ENCODE measurements at regions not wholly inside any gene's neighbourhood (a gene's known extent, or its start where the extent isn't known, plus 50 kb on each side); places are given as distances from the start of the nearest gene placed in this dataset.

DNA sequence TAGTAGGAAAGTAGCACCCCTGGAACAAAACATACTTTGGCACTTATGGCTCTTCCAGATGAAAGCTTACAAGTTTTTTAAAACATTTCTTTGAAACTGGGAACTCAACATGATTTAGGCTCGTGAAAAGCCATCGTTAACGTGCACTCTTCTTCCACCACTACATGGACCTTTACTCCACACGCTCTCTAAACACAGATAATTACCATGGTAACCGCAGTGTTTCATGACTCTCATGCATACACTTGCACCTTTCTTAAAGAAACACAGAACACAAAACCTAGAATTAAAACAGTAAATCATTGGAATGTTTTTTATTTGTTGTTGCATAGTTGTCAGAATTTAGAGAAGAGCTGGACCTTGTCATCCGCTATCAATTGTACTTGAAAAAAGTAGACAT is 154.3 kb downstream of the FGF9 start:
- no peak for ATAC-seq
- no peaks in the 10 kb centered on the region for H3K36me3 ChIP-seq (ENCODE audit: low read depth, low read length)
- BruUV-seq (replicated peaks) = no TSS peak
- H3K4me1 ChIP-seq (ENCODE audit: insufficient read depth, low read length) = no peaks in the 10 kb centered on the region
- H3K79me2 ChIP-seq (ENCODE audit: low read length) = no peaks in the 10 kb centered on the region
- no peak overlapping the region for H3K9ac ChIP-seq (ENCODE audit: low read length)
- H3K27ac ChIP-seq (ENCODE audit: low read length) = no peak overlapping the region
- no peak overlapping the region for H3K4me2 ChIP-seq (ENCODE audit: low read length)
- H3K4me3 ChIP-seq (ENCODE audit: low read length) = no peak overlapping the region
- POLR2A ChIA-PET (ENCODE audit: unreplicated experiment) = no interaction called here
- H3K9me3 ChIP-seq (ENCODE audit: low read length) = no peaks in the 10 kb centered on the region
- no peaks in the 10 kb centered on the region for H3K9me2 ChIP-seq (replicated peaks; ENCODE audit: low read length)
- CTCF ChIA-PET = no interaction called here
- intact Hi-C loops (cut with micrococcal nuclease) = no loop called here
- H2AFZ ChIP-seq (ENCODE audit: low read length) = no peak overlapping the region
- H4K20me1 ChIP-seq (ENCODE audit: low read length) = no peaks in the 10 kb centered on the region
- no peaks in the 10 kb centered on the region for H3F3A ChIP-seq (ENCODE audit: low read length, unreplicated experiment)
- H3K27me3 ChIP-seq (ENCODE audit: low read length) = peaks cover 7% of the 10 kb centered on the region; the same call in 1 of the 2 replicates
- no peak for TF ChIP-seq CTCF (conservative IDR thresholded peaks at IDR 0.05; ENCODE audit: low read depth, low read length)
- TF ChIP-seq EZH2phosphoT487 (IDR thresholded peaks at IDR 0.05; ENCODE audit: borderline replicate concordance, low read length) = no peak
- no peak for TF ChIP-seq EZH2 (IDR thresholded peaks at IDR 0.05; ENCODE audit: low read length, unreplicated experiment)
- no peak for DNase-seq

- Histone ChIP-seq H3K4me2 (ENCODE audit: low read length) (no peak overlapping the region), H3K27ac (ENCODE audit: low read length) (no peak overlapping the region), H4K20me1 (ENCODE audit: low read length) (no peaks in the 10 kb centered on the region), H3K79me2 (ENCODE audit: low read length) (no peaks in the 10 kb centered on the region), H3K9ac (ENCODE audit: low read length) (no peak overlapping the region), H3K9me3 (ENCODE audit: low read length) (no peaks in the 10 kb centered on the region), H3K36me3 (ENCODE audit: low read depth, low read length) (no peaks in the 10 kb centered on the region), H3K9me2 (replicated peaks; ENCODE audit: low read length) (no peaks in the 10 kb centered on the region), H2AFZ (ENCODE audit: low read length) (no peak overlapping the region), H3K4me3 (ENCODE audit: low read length) (no peak overlapping the region), H3F3A (ENCODE audit: low read length, unreplicated experiment) (no peaks in the 10 kb centered on the region), H3K27me3 (ENCODE audit: low read length) (peaks cover 5% of the 10 kb centered on the region; the same call in 1 of the 2 replicates), H3K4me1 (ENCODE audit: insufficient read depth, low read length) (no peaks in the 10 kb centered on the region)
- intact Hi-C loops (cut with micrococcal nuclease) = no loop called here
- CTCF ChIA-PET = no interaction called here
- DNase-seq = no peak
- no peak for TF ChIP-seq EZH2phosphoT487 (IDR thresholded peaks at IDR 0.05; ENCODE audit: borderline replicate concordance, low read length)
- POLR2A ChIA-PET (ENCODE audit: unreplicated experiment) = no interaction called here
- no peak for ATAC-seq
- no TSS peak for BruUV-seq (replicated peaks)
Measured at GRCh38 chr13:21825801-21826200, 154.9 kb downstream of the FGF9 start.

- no peak overlapping the region for H2AFZ ChIP-seq (ENCODE audit: low read length)
- no TSS peak for BruUV-seq (replicated peaks)
- H3K4me2 ChIP-seq (ENCODE audit: low read length) = no peak overlapping the region
- H3K79me2 ChIP-seq (ENCODE audit: low read length) = no peaks in the 10 kb centered on the region
- no peaks in the 10 kb centered on the region for H3K4me1 ChIP-seq (ENCODE audit: insufficient read depth, low read length)
- H3K27me3 ChIP-seq (ENCODE audit: low read length) = peaks cover 5% of the 10 kb centered on the region; the same call in 1 of the 2 replicates
- H3K27ac ChIP-seq (ENCODE audit: low read length) = no peak overlapping the region
- H4K20me1 ChIP-seq (ENCODE audit: low read length) = no peaks in the 10 kb centered on the region
- H3K9me3 ChIP-seq (ENCODE audit: low read length) = no peaks in the 10 kb centered on the region
- TF ChIP-seq EZH2 (IDR thresholded peaks at IDR 0.05; ENCODE audit: low read length, unreplicated experiment) (no peak), EZH2phosphoT487 (IDR thresholded peaks at IDR 0.05; ENCODE audit: borderline replicate concordance, low read length) (no peak), CTCF (conservative IDR thresholded peaks at IDR 0.05; ENCODE audit: low read depth, low read length) (no peak)
- no peak overlapping the region for H3K9ac ChIP-seq (ENCODE audit: low read length)
- no peak overlapping the region for H3K4me3 ChIP-seq (ENCODE audit: low read length)
- H3F3A ChIP-seq (ENCODE audit: low read length, unreplicated experiment) = no peaks in the 10 kb centered on the region
- intact Hi-C loops (cut with micrococcal nuclease) = no loop called here
- H3K36me3 ChIP-seq (ENCODE audit: low read depth, low read length) = no peaks in the 10 kb centered on the region
- ChIA-PET CTCF (no interaction called here), POLR2A (ENCODE audit: unreplicated experiment) (no interaction called here)
- ATAC-seq = no peak
- H3K9me2 ChIP-seq (replicated peaks; ENCODE audit: low read length) = no peaks in the 10 kb centered on the region
- DNase-seq = no peak
Measured at GRCh38 chr13:21826214-21827015, 155.5 kb downstream of the FGF9 start.
